GM18907 (cell line): ENCODE measurements at regions not wholly inside any gene's neighbourhood (a gene's known extent, or its start where the extent isn't known, plus 50 kb on each side); places are given as distances from the start of the nearest gene placed in this dataset.

Experiments
- ATAC-seq: cut with Tn5 transposase; IDR thresholded peaks from one replicate; pipeline ENCODE4 v1.9.1; 2021; ENCODE audit warnings: mild to moderate bottlenecking, moderate library complexity; ENCODE audit not compliant: unreplicated experiment

DNA sequence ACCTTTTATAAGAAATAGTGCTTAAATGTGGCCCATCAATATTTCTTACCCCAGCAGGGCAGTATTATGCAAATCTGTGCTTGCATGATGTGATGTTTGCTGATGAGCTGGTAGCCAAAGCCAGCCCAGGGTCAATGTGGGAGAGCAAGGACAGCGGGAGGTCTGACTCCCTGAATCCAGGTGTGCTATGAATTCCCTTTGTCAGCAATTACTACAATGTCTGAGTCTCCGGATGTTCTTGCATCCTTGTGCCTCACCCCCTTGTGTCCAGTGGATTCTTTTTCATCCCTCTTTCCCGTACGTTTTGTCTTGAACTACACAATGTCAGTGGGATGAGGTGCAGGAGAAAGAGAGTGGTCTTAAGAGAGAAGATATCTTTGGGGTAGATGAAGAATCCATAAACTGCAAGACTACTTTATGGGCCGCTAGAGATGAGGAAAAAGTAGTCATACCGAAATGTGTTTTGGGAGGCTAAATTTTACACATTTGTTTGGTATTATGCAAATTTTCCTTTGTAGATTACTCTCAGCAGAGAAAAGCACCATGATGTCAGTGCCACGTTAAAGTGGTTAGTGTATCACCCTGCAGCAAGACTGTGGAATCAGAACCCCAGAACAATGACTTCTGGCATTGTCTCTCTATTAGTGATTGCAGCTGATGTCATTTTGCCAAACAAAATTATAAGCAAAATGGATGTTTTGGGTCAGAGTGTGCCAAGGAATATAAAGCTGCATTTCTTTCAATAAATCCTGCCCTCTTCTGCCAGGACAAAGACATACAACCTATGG lies 53.5 kb upstream of the TSHZ3 start:
- ATAC-seq = no peak

- no peak for ATAC-seq
Observed at GRCh38 chr19:31406106-31406505, 56.9 kb upstream of the TSHZ3 start.

DNA sequence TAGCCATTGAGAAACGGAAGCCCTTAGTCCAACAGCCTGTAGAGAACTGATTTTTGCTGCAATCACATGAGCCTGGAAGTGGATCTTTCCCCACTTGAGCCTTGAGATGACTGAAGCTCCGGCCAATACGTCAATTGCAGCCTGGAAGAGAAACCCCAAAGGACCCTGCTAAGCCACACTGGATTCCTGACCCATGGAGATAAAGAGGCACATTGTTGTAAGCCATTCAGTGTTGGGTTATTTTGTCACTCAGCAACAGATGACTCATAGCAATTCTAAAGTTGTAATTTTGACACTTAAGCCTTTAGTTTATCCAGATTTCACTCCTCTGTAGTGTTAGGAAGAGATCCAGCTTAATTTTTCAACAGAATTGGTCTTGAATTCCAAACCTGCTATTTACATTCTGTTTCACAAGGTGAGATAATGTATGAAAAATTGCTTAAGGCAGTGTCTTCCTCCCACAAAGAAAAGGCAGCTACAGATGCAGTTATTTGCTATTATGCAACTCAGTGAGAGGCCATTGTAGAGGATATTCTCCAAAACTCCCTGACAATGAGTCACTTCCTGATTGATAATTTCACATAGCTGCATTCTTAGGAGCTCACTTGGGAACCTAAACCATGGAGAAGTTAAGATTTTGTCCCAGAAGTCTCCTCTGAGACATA lies 59.4 kb upstream of the TSHZ3 start:
- ATAC-seq = no peak

GRCh38 chr19:31413353-31413752 lies 64.1 kb upstream of the TSHZ3 start:
- ATAC-seq = no peak

- no peak for ATAC-seq
Observed at GRCh38 chr19:31415322-31415721, 66.1 kb upstream of the TSHZ3 start.

GRCh38 chr19:31416548-31416947 lies 67.3 kb upstream of the TSHZ3 start:
- ATAC-seq = no peak

- no peak for ATAC-seq
Observed at GRCh38 chr19:31418055-31418454, 68.8 kb upstream of the TSHZ3 start.

DNA sequence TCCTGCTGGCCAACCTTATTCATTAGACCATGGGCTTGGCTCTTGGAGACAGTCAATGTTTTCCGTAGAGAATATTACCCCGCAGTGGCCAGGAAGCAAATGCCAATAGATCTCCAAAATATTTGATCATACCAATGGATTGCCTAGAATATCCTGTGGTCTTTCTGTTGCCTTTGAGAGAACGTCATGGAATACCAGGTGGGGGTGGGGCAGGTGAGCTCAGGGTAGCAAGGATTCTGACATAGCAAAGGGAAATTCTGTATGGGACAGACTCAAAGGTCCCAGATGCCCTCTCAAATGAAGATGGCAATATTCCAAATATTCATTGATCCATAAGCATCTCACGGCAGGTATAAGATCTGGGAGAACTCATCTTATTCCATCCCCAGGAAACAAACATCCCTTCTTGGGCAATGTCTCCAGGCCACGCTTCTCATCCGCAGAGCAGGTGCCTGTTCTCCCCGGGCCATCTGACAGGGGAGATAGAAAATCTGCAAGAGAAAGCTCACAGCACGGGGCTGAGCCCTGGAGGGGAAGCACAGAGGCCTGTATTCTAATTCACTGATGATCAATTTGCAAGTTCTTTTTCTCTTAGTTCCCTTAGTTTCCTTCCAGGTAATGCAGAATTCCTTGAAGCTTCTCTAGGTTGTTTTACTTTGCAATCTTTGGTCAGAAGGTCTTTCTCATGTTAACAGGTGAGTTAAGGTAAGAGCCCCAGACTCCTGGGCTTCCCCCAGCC lies 69.6 kb upstream of the TSHZ3 start:
- no peak for ATAC-seq

- no peak for ATAC-seq
Observed at GRCh38 chr19:31419871-31420445, 70.7 kb upstream of the TSHZ3 start.

- no peak for ATAC-seq
Observed at GRCh38 chr19:31421082-31421481, 71.8 kb upstream of the TSHZ3 start.

DNA sequence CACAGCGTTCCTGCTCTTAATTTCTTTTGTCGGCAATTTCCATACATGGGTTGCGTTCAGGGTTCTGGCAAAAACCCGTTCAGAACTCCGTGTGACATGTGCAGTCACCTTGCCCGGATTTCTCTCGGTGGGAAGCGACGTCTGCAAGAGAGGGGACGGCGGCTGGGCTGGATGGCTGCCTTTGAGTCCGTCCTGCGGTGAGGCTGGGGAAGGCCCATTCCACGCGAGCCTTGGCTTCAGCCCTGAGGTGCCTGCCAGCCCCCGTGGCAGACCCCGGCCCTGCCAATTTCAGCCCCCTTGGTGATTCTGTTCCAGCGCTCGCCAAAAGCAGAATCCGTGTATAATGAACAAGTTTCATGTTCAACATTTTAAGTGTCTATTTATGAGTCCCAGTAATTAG lies 72.6 kb upstream of the TSHZ3 start:
- no peak for ATAC-seq

DNA sequence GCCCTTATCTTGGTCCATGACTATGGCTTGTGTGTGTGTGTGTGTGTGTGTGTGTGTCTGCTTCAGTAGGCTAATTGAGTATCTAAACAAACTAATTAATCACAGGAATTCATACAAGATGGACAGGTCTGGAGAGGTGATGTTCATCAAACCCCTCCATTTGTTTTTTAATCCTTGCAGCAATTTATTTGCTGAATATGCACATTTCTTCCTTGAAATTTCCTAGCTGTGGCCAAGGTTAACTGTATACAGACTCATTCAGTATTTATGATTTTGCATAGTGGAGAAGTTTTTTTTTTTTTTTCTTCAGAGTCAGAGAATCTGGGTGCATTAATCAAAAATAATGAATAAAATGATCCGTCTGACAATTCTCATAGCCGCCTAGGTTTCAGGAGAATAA lies 74.7 kb upstream of the TSHZ3 start:
- ATAC-seq = no peak

- ATAC-seq = no peak
Observed at GRCh38 chr19:31424861-31425620, 75.8 kb upstream of the TSHZ3 start.

DNA sequence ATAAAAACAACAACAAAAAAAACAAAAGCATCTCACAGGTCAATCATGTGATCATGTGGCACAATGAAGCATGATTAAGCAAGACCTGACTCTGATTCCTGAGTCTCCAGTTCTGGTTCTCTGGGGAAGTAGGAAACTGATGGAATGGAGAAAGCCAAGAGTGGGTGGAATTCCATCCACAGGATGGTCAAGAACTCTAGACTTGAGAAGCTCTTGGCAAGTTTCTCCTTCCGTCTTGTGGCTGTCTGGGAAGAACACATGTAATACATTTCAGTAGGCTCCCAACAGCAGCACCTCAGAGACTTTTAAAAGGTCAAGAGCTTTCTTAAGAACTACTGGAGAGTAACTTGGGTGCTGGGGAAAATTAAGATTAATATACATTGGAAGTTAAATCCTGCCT lies 78.6 kb upstream of the TSHZ3 start:
- no peak for ATAC-seq

DNA sequence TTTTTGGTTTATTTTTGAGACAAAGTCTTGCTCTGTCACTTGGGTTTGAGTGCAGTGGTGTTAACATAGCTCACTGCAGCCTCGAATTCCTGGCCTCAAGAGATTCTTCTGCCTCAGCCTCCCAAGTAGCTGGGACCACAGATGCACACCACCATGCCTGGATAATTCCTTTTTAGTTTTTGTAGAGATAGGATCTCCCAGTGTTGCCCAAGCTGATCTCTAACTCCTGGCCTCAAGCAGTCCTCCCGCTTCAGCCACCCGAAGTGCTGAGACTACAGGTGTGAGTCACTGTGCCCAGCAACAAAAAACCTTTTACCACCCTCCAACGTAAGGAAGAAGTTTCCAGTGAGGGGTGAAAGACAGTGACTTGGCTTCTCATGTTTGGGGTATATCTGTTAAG lies 81.1 kb upstream of the TSHZ3 start:
- no peak for ATAC-seq

- ATAC-seq = no peak
Observed at GRCh38 chr19:31432201-31432810, 83.1 kb upstream of the TSHZ3 start.

GRCh38 chr19:31436121-31436776 lies 87.0 kb upstream of the TSHZ3 start:
- ATAC-seq = no peak

GRCh38 chr19:31438401-31439269 lies 89.4 kb upstream of the TSHZ3 start:
- ATAC-seq = no peak

GRCh38 chr19:31439270-31439573 lies 90.0 kb upstream of the TSHZ3 start:
- no peak for ATAC-seq
